Trophoblast cell (in vitro differentiated cells and primary cell): ENCODE measurements at regions not wholly inside any gene's neighbourhood (a gene's known extent, or its start where the extent isn't known, plus 50 kb on each side); places are given as distances from the start of the nearest gene placed in this dataset.

Source experiments
- DNase-seq, 2 donors: peaks; one replicate each; pipeline ENCODE4 v3.0.0-alpha.2; 2016
- H2AFZ ChIP-seq: 2 replicates; pipeline ENCODE4 v1.6.1; 2013; ENCODE audit warnings: low read length, moderate library complexity, mild to moderate bottlenecking; ENCODE audit not compliant: insufficient read depth, poor library complexity
- H2AK5ac ChIP-seq: 2 replicates; pipeline ENCODE4 v1.6.1; 2013; ENCODE audit warnings: mild to moderate bottlenecking, low read length
- H2BK120ac ChIP-seq: 2 replicates; pipeline ENCODE4 v1.6.1; 2013; ENCODE audit warnings: low read length, mild to moderate bottlenecking, moderate library complexity; ENCODE audit not compliant: insufficient read depth, poor library complexity
- H2BK12ac ChIP-seq: 2 replicates; pipeline ENCODE4 v1.6.1; 2013; ENCODE audit warnings: mild to moderate bottlenecking, low read length, moderate library complexity
- H2BK5ac ChIP-seq: 2 replicates; pipeline ENCODE4 v1.6.1; 2013; ENCODE audit warnings: low read length, low read depth, moderate library complexity, mild to moderate bottlenecking; ENCODE audit not compliant: poor library complexity
- H3K14ac ChIP-seq: 2 replicates; pipeline ENCODE4 v1.6.1; 2013; ENCODE audit warnings: mild to moderate bottlenecking, low read length
- H3K18ac ChIP-seq: 2 replicates; pipeline ENCODE4 v1.6.1; 2013; ENCODE audit warnings: mild to moderate bottlenecking, low read length
- H3K23ac ChIP-seq: 2 replicates; pipeline ENCODE4 v1.6.1; 2013; ENCODE audit warnings: low read length
- H3K27ac ChIP-seq: 2 replicates; pipeline ENCODE4 v1.5.1; 2013; ENCODE audit warnings: low read depth, mild to moderate bottlenecking, inconsistent platforms, low read length, moderate library complexity
- H3K27me3 ChIP-seq: 2 replicates; pipeline ENCODE4 v1.6.1; 2013; ENCODE audit warnings: inconsistent platforms, mild to moderate bottlenecking, low read length, moderate library complexity; ENCODE audit not compliant: insufficient read depth
- H3K36me3 ChIP-seq, 2 experiments: 1 replicate in 1 of 2; 2 replicates in 1 of 2; pipeline ENCODE4 v1.6.1; 2013; ENCODE audit warnings: low read length in 2 of 2, mild to moderate bottlenecking in 2 of 2, moderate library complexity in 1 of 2; ENCODE audit not compliant: insufficient read depth in 2 of 2, control insufficient read depth in 1 of 2
- H3K4ac ChIP-seq: 2 replicates; pipeline ENCODE4 v1.6.1; 2013; ENCODE audit warnings: low read depth, mild to moderate bottlenecking, low read length, moderate library complexity
- H3K4me1 ChIP-seq, 2 experiments: 1 replicate in 1 of 2; 2 replicates in 1 of 2; pipeline ENCODE4 v1.6.1; 2013; ENCODE audit warnings: low read length in 2 of 2, mild to moderate bottlenecking in 2 of 2, moderate library complexity in 1 of 2; ENCODE audit not compliant: insufficient read depth in 2 of 2, control insufficient read depth in 1 of 2
- H3K4me2 ChIP-seq: 2 replicates; pipeline ENCODE4 v1.6.1; 2013; ENCODE audit warnings: inconsistent platforms, mild to moderate bottlenecking, low read length, moderate library complexity
- H3K4me3 ChIP-seq: 2 replicates; pipeline ENCODE4 v1.5.1; 2013; ENCODE audit warnings: mild to moderate bottlenecking, low read depth, low read length, inconsistent platforms
- H3K79me1 ChIP-seq: one replicate; pipeline ENCODE4 v1.6.1; 2013; ENCODE audit warnings: low read length
- H3K79me2 ChIP-seq: 2 replicates; pipeline ENCODE4 v1.6.1; 2013; ENCODE audit warnings: low read length, mild to moderate bottlenecking; ENCODE audit not compliant: control insufficient read depth, insufficient read depth, poor library complexity
- H3K9ac ChIP-seq: 2 replicates; pipeline ENCODE4 v1.6.1; 2013; ENCODE audit warnings: mild to moderate bottlenecking, low read length
- H3K9me3 ChIP-seq: 2 replicates; pipeline ENCODE4 v1.6.1; 2013; ENCODE audit warnings: low read depth, mild to moderate bottlenecking, control low read depth, inconsistent platforms, low read length; ENCODE audit not compliant: insufficient read depth
- H4K12ac ChIP-seq: 2 replicates; pipeline ENCODE4 v1.6.1; 2013; ENCODE audit warnings: low read depth, mild to moderate bottlenecking, low read length, moderate library complexity
- H4K8ac ChIP-seq: 2 replicates; pipeline ENCODE4 v1.6.1; 2013; ENCODE audit warnings: low read depth, mild to moderate bottlenecking, low read length, moderate library complexity
- H4K91ac ChIP-seq: one replicate; pipeline ENCODE4 v1.6.1; 2013; ENCODE audit warnings: low read depth, mild to moderate bottlenecking, low read length, moderate library complexity
- WGBS: extraction: QIAGEN DNeasy Blood & Tissue Kit; methylation state at CpG from one replicate; pipeline ENCODE4 v1.1.7; 2013; ENCODE audit warnings: missing lambda C conversion rate; ENCODE audit not compliant: insufficient read length, insufficient coverage; ENCODE audit errors: extremely low coverage; 5-methylcytosine and 5-hydroxymethylcytosine counted together

DNA sequence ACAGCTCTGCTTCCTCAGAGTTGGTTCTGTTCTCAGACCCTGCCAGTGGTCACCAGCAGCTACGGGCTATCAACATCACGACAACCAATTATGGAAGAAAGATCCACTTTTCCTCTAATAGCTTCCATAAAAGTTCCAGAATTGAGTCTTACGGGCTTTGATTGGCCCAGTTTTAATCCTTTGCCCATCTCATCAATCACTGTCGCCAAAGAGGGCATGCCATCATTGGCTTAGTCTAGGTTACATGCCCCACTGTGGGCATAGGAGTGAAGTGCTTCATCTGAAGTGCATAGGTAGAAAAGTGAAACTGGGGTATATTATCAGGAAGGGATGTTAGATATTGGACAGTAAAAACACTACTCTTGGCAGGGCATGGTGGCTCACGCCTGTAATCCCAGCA is 76.6 kb upstream of the DHX40 start:
- no peak overlapping the region for H3K23ac ChIP-seq
- no peak overlapping the region for H4K12ac ChIP-seq
- no peak overlapping the region for H2BK12ac ChIP-seq
- peaks cover 2 to 4% of the 10 kb centered on the region in 2 experiments for H3K4me1 ChIP-seq
- H3K79me2 ChIP-seq: no peaks in the 10 kb centered on the region
- H2BK120ac ChIP-seq: no peak overlapping the region
- no peak overlapping the region for H3K4me3 ChIP-seq
- H3K27me3 ChIP-seq: no peaks in the 10 kb centered on the region
- H3K9ac ChIP-seq: no peak overlapping the region
- no peaks in the 10 kb centered on the region for H3K9me3 ChIP-seq
- no peak overlapping the region for H3K27ac ChIP-seq
- no peak overlapping the region for H2AFZ ChIP-seq
- no peak overlapping the region for H3K14ac ChIP-seq
- no peak overlapping the region for H4K8ac ChIP-seq
- no peak for DNase-seq
- H3K4me2 ChIP-seq: no peak overlapping the region
- no peak overlapping the region for H2BK5ac ChIP-seq
- H2AK5ac ChIP-seq: no peak overlapping the region
- H4K91ac ChIP-seq: no peak overlapping the region
- no peaks in the 10 kb centered on the region for H3K36me3 ChIP-seq
- no CpG with 5 or more reads among the region's 5 CpGs for WGBS
- no peak overlapping the region for H3K4ac ChIP-seq
- no peak overlapping the region for H3K18ac ChIP-seq
- peaks cover 1% of the 10 kb centered on the region for H3K79me1 ChIP-seq

DNA sequence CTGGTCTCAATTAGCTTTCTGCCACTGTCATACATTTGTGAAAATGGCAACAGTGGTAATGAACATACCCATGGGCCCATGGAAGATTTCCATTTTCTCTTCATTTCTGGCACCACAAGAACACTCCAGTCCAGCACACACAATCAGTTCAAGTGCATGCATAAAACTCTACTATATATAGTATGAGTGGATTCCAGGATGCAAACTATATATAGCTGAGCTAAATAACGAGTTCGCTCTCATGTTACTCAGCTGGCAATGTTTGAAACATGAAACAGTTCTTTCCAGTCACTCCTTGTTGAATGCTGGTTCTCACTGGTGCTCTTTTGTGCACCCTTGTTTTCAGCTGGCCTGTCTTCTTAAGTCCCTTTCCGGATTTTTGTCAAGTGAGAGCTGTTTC is 75.2 kb upstream of the DHX40 start:
- Histone ChIP-seq H3K9me3 (no peaks in the 10 kb centered on the region), H3K79me1 (peaks cover 1% of the 10 kb centered on the region), H2AK5ac (no peak overlapping the region), H3K14ac (no peak overlapping the region), H3K27ac (no peak overlapping the region), H3K4me2 (no peak overlapping the region), H2BK120ac (no peak overlapping the region), H2BK12ac (no peak overlapping the region), H3K4ac (no peak overlapping the region), H3K79me2 (no peaks in the 10 kb centered on the region), H3K23ac (no peak overlapping the region), H4K8ac (no peak overlapping the region), H3K4me3 (no peak overlapping the region), H3K36me3 (no peaks in the 10 kb centered on the region), H3K9ac (no peak overlapping the region), H4K12ac (no peak overlapping the region), H3K4me1 (peaks cover 2 to 4% of the 10 kb centered on the region in 2 experiments), H4K91ac (no peak overlapping the region), H3K18ac (no peak overlapping the region), H2BK5ac (no peak overlapping the region), H3K27me3 (no peaks in the 10 kb centered on the region), H2AFZ (no peak overlapping the region)
- WGBS: no CpG with 5 or more reads among the region's 3 CpGs
- peak; percentile 17 to 54 for DNase-seq

DNA sequence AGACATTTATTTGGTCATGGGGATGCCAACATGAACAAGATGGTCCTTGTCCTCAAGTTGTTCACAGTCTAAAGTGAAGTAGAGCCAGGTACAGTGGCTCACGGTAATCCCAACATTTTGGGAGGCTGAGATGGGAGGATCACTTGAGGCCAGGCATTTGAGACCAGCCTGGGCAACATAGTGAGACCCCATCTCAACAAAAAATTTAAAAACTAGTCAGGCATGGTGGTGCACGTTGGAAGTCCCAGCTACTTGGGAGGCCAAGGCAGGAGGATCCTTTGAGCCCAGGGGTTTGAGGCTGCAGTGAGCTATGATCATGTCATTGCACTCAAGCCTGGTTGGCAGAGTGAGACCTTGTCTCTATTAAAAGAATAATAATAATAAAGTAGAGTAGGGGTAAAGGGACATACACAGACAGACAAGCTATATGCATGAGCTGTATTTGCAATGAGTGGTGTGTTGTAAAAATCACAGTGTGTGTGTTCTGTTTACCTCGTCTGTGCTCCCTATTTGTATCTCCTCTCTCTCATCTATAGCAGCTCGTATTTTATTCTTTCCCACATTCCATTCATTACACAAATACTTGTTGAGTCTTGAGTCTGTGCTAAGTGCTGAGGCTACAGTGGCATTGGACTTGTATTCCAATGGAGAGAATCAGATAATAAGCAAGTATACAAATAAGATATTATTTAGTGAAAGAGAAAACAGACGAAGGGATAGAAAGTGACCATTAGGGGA is 73.9 kb upstream of the DHX40 start:
- H3K9me3 ChIP-seq: no peaks in the 10 kb centered on the region
- DNase-seq: peak in 1 of 2 donors; percentile 76
- H2BK120ac ChIP-seq: no peak overlapping the region
- H3K27ac ChIP-seq: no peak overlapping the region
- no peaks in the 10 kb centered on the region for H3K36me3 ChIP-seq
- no peak overlapping the region for H2AK5ac ChIP-seq
- H3K14ac ChIP-seq: no peak overlapping the region
- H3K18ac ChIP-seq: no peak overlapping the region
- H3K79me2 ChIP-seq: no peaks in the 10 kb centered on the region
- H3K4me3 ChIP-seq: no peak overlapping the region
- H3K79me1 ChIP-seq: peaks cover 1% of the 10 kb centered on the region
- no peaks in the 10 kb centered on the region for H3K27me3 ChIP-seq
- no CpG with 5 or more reads among the region's 5 CpGs for WGBS
- peak overlapping the region; percentile 2 for H4K91ac ChIP-seq
- no peak overlapping the region for H2AFZ ChIP-seq
- peak overlapping the region; percentile 1 for H3K4me2 ChIP-seq
- no peak overlapping the region for H4K8ac ChIP-seq
- H3K23ac ChIP-seq: no peak overlapping the region
- H4K12ac ChIP-seq: no peak overlapping the region
- peaks cover 2 to 4% of the 10 kb centered on the region in 2 experiments for H3K4me1 ChIP-seq
- H3K9ac ChIP-seq: no peak overlapping the region
- H2BK12ac ChIP-seq: no peak overlapping the region
- H3K4ac ChIP-seq: no peak overlapping the region
- H2BK5ac ChIP-seq: no peak overlapping the region

DNA sequence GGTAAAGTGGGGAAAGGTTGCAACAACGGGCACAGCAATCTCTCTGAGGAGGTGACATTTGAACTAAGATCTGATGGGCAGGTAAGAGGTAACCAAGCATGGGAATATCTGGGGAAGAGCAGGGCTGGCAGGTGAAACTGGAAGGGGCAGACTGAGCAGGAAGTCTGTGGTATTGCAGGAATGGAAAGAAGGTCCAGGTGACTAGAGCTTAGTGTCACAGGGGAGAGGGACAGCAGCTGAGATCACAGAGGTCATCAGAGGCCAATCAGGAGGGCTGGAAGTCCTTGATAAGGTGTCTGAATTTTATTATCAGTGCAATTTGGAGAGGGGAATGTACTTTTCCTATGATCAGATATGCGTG is 73.3 kb upstream of the DHX40 start:
- Histone ChIP-seq H3K9me3 (no peaks in the 10 kb centered on the region), H3K36me3 (no peaks in the 10 kb centered on the region), H2AK5ac (no peak overlapping the region), H4K12ac (no peak overlapping the region), H3K4me2 (peak overlapping the region; percentile 1), H3K79me1 (peaks cover 1% of the 10 kb centered on the region), H2BK12ac (no peak overlapping the region), H3K4me1 (peaks cover 2 to 4% of the 10 kb centered on the region in 2 experiments), H2AFZ (no peak overlapping the region), H3K4me3 (no peak overlapping the region), H3K23ac (no peak overlapping the region), H2BK5ac (no peak overlapping the region), H4K8ac (no peak overlapping the region), H3K27me3 (no peaks in the 10 kb centered on the region), H3K9ac (no peak overlapping the region), H2BK120ac (no peak overlapping the region), H3K79me2 (no peaks in the 10 kb centered on the region), H3K4ac (no peak overlapping the region), H4K91ac (no peak overlapping the region), H3K18ac (no peak overlapping the region), H3K27ac (no peak overlapping the region), H3K14ac (no peak overlapping the region)
- no CpG with 5 or more reads among the region's 2 CpGs for WGBS
- peak; percentile 71 to 89 for DNase-seq
